ENCODE measurements at regions not wholly inside any gene's neighbourhood (a gene's known extent, or its start where the extent isn't known, plus 50 kb on each side); places are given as distances from the start of the nearest gene placed in this dataset.
"Not testable (repeated sequence)": the region's sequence is repeated elsewhere in the genome, so short reads cannot be mapped to it uniquely, and the experiment has no call there.

DNA sequence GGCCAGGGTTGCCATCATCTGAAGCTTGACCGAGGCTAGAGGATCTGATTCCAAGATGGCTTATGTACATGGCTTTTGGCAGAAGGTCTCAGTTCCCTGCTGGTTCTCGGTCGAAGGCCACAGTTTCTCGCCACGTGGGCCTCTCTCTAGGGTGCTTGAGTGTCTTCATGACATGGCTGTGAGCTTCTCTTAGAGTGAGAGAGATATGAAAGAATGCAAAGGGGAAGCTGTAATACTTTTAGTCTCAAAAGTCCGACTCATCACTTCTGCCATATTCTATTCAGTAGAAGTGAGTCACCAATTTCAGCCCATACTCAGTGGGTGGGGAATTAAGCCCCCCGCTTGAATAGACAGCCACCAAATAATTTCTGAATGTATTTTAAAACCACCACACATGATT, 94.2 kb downstream of the UTRN start:
- no peak overlapping the region for H3K4me3 ChIP-seq (ENCODE audit: low read depth, low read length)
- peak; percentile 76 for DNase-seq (ENCODE audit: low read depth)
- TF ChIP-seq, protein P1, sequence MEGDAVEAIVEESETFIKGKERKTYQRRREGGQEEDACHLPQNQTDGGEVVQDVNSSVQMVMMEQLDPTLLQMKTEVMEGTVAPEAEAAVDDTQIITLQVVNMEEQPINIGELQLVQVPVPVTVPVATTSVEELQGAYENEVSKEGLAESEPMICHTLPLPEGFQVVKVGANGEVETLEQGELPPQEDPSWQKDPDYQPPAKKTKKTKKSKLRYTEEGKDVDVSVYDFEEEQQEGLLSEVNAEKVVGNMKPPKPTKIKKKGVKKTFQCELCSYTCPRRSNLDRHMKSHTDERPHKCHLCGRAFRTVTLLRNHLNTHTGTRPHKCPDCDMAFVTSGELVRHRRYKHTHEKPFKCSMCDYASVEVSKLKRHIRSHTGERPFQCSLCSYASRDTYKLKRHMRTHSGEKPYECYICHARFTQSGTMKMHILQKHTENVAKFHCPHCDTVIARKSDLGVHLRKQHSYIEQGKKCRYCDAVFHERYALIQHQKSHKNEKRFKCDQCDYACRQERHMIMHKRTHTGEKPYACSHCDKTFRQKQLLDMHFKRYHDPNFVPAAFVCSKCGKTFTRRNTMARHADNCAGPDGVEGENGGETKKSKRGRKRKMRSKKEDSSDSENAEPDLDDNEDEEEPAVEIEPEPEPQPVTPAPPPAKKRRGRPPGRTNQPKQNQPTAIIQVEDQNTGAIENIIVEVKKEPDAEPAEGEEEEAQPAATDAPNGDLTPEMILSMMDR (conservative IDR thresholded peaks at IDR 0.05; ENCODE audit: low read depth, low read length): no peak

DNA sequence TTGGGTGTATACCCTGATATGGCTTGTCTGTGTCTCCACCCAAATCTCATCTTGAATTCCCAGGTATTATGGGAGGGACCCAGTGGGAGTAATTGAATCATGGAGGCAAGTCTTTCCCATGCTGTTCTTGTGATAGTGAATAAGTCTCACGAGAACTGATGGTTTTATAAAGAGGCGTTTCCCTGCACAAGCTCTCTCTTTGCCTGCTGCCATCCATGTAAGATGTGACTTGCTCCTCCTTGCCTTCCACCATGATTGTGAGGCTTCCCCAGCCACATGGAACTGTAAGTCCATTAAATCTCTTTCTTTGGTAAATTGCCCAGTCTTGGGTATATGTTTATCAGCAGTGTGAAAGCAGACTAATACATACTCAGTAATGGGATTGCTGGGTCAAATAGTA, 96.4 kb downstream of the UTRN start:
- H3K4me3 ChIP-seq (ENCODE audit: low read depth, low read length); DNase-seq (ENCODE audit: low read depth): not testable (repeated sequence)

DNA sequence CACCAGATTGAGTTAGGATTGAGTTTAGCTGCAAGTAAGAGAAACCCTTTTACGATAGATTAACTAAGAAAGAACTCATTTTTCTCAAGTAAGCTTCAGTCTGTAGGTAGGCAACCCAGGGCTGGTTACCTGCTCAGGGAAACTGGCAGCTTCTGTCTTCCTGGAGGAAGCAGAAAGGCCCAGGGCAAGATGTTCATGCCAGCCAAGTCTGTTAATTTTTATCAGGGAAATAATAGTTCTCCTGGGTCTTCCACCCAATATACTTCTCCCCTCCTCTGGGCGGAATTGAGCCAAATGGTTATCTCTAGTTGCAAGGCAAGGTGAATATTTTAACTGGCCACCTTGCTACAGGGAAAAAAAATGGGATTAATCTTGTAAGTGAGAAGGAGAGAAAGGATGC, 98.2 kb downstream of the UTRN start:
- no peak for DNase-seq (ENCODE audit: low read depth)
- H3K4me3 ChIP-seq (ENCODE audit: low read depth, low read length): no peak overlapping the region
- TF ChIP-seq, protein P1 (conservative IDR thresholded peaks at IDR 0.05; ENCODE audit: low read depth, low read length): no peak

DNA sequence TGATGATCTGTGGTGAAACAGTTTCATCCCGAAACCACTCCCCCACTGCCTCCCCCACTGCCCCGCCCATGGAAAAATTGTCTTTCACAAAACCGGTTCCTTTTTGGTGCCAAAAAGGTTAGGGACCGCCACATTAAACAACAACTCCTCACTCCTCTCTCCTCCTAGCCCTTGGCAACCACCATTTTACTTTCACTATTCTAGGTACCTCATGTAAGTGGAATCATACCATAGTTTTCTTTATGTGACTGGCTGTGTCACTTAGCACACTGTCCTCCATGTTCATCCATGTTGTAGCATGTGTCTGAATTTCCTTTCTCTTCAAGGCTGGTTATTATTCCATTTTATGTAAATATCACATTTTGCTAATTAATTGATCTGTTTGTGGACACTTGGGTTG, 99.3 kb downstream of the UTRN start:
- DNase-seq (ENCODE audit: low read depth): no peak
- no peak overlapping the region for H3K4me3 ChIP-seq (ENCODE audit: low read depth, low read length)
- TF ChIP-seq, protein P1 (conservative IDR thresholded peaks at IDR 0.05; ENCODE audit: low read depth, low read length): no peak

DNA sequence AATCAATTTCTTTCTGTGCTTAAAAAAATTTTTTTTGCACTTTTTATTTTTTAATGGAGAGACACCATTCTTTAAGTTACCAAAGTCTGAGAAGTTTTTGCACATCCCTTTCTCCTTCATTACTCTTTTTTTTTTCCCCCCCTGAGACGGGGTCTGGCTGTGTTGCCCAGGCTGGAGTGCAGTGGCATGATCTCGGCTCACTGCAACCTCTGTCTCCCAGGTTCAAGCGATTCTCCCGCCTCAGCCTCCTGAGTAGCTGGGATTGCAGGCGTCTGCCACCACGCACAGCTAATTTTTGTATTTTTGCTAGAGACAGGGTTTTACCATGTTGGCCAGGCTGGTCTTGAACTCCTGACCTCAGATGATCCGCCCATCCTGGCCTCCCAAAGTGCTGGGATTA, 104.3 kb downstream of the UTRN start:
- not testable (repeated sequence) for DNase-seq (ENCODE audit: low read depth); H3K4me3 ChIP-seq (ENCODE audit: low read depth, low read length)

DNA sequence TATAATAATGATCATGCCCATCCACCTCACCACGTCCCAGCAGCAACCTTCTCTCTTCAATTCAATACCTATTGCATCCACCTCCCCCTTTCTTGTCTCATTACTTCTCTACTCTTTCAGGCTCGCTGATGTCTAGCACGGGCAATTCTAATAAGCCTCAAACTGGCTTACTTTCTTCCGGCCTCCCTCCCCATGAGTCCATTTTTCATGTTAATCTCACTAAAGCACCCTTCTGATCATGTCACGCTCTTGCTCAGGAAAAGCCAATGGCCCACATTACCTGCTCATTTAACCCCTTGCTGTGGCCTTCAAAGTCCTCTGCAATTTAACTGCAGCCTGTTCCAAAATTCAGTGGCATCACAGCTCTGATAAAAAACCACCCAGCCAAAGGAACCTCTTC, 105.1 kb downstream of the UTRN start:
- no peak overlapping the region for H3K4me3 ChIP-seq (ENCODE audit: low read depth, low read length)
- TF ChIP-seq, protein P1 (conservative IDR thresholded peaks at IDR 0.05; ENCODE audit: low read depth, low read length): no peak
- DNase-seq (ENCODE audit: low read depth): no peak

DNA sequence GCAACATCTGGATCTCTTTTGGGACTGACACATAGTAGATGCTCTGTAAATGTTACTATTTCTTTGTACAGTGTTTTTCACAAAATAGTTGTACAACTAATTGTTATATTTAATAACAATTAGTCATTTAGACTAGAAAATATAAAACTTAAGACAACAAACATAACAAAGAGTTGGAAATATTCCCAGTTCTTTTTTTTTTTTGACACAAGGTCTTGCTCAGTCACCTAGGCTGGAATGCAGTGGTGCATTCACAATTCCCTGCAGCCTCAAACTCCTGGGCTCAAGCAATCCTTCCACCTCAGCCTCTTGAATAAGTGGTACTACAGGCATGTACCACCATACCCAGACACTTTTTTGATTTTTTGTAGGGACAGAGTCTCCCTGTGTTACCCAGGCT, 105.8 kb downstream of the UTRN start:
- H3K4me3 ChIP-seq (ENCODE audit: low read depth, low read length): no peak overlapping the region
- peak; percentile 15 for DNase-seq (ENCODE audit: low read depth)
- TF ChIP-seq, protein P1 (conservative IDR thresholded peaks at IDR 0.05; ENCODE audit: low read depth, low read length): no peak

DNA sequence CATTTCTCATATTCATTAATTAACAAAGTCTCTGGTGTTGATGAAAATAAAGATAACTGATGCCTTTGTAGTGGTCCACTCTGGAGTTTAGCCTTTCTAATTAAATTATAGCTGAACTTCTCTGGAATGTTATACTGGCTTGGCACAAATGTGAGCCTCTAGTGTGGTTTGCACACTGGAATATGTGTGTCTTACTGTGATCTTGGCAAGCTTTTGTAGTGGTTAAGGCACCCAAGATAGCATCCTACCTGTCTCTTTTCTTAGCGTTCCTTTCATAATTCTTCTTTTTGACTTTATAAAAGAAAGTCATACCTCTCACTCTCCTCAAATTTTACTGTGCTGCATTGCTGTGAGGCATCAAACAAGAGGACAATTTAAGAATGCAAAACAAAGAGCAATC, 107.4 kb downstream of the UTRN start:
- TF ChIP-seq, protein P1 (conservative IDR thresholded peaks at IDR 0.05; ENCODE audit: low read depth, low read length): no peak
- no peak for DNase-seq (ENCODE audit: low read depth)
- no peak overlapping the region for H3K4me3 ChIP-seq (ENCODE audit: low read depth, low read length)

Data from choroid plexus epithelial cell (primary cell).